HepG2 (cell line): ENCODE measurements at regions not wholly inside any gene's neighbourhood (a gene's known extent, or its start where the extent isn't known, plus 50 kb on each side); places are given as distances from the start of the nearest gene placed in this dataset.

Experiments
- ATAC-seq: fragments of 200-7000 bp; cut with Tn5 transposase; 3 replicates; pipeline ENCODE4 v1.9.1; 2020; ENCODE audit warnings: mild to moderate bottlenecking, moderate library complexity
- BruUV-seq: library from RNA; stranded (reverse); fragments of 400-500 nt; replicated peaks from 2 replicates; lab custom pipeline; 2021; lab: Mats Ljungman, UMichigan
- CTCF ChIA-PET: fragments of 300-600 bp; formaldehyde crosslinking; extraction: SDS; loops from one replicate; lab custom pipeline; 2021; ENCODE audit warnings: low total read pairs, inconsistent platforms, low intra/inter-chr PET ratio; lab: Yijun Ruan, JAX
- POLR2A ChIA-PET: fragments of 350-600 bp; sonication (Branson Sonifier 250); formaldehyde crosslinking; loops from one replicate; lab custom pipeline; 2020; ENCODE audit warnings: antibody characterized with exemption, inconsistent platforms; lab: Yijun Ruan, JAX
- DNase-seq: peaks from one replicate; pipeline ENCODE4 v3.0.0-alpha.2; 2015; ENCODE audit warnings: low spot score
- FAIRE-seq: peaks from 3 replicates; lab custom pipeline; 2011; peaks lifted over from hg19 to GRCh38; lab: Jason Lieb, UNC
- H2AFZ ChIP-seq: one replicate; pipeline ENCODE4 v1.6.1; 2011; ENCODE audit warnings: low read length, inconsistent platforms
- H3K27ac ChIP-seq: fragments of 300-600 bp; 3 replicates; pipeline ENCODE4 v1.8.0; 2011; ENCODE audit warnings: mixed run types, mild to moderate bottlenecking, mixed read lengths, low read length, inconsistent platforms; ENCODE audit not compliant: insufficient read depth; ENCODE audit errors: extremely low read length
- H3K27me3 ChIP-seq, 2 experiments: fragments of 200-600 bp in 1 of 2; 2 replicates in 1 of 2; 3 replicates in 1 of 2; pipeline versions ENCODE4 v1.6.0 to v1.8.0; 2011; ENCODE audit warnings: low read length in 2 of 2, mild to moderate bottlenecking in 2 of 2, moderate library complexity in 2 of 2, inconsistent platforms in 1 of 2; ENCODE audit not compliant: insufficient read depth in 2 of 2, control insufficient read depth in 1 of 2
- H3K36me3 ChIP-seq, 2 experiments: fragments of 200-600 bp in 1 of 2; replicated peaks in 1 of 2; 2 replicates in 1 of 2; 3 replicates in 1 of 2; pipeline versions ENCODE4 v1.5.1 to v1.8.0; 2011; ENCODE audit warnings: low read length in 2 of 2, inconsistent platforms in 1 of 2; ENCODE audit not compliant: insufficient read depth in 2 of 2, control insufficient read depth in 1 of 2
- H3K4me1 ChIP-seq: 2 replicates; pipeline ENCODE4 v1.5.1; 2012; ENCODE audit warnings: low read length, inconsistent platforms; ENCODE audit not compliant: insufficient read depth
- H3K4me2 ChIP-seq: 2 replicates; pipeline ENCODE4 v1.6.0; 2011; ENCODE audit warnings: low read depth, low read length, inconsistent platforms
- H3K4me3 ChIP-seq, 3 experiments: fragments of 200-600 bp in 1 of 3; sonication (generic), shearing (Covaris generic) in 1 of 3; replicated peaks in 1 of 3; 2 replicates each; pipeline ENCODE4 v1.5.1; 2011 to 2016; ENCODE audit warnings: low read length in 3 of 3, inconsistent platforms in 2 of 3, low read depth in 2 of 3, mild to moderate bottlenecking in 2 of 3, control low read depth in 1 of 3, mixed read lengths in 1 of 3; ENCODE audit not compliant: insufficient read depth in 1 of 3
- H3K79me2 ChIP-seq: one replicate; pipeline ENCODE4 v1.6.1; 2011; ENCODE audit warnings: low read length, inconsistent platforms; ENCODE audit not compliant: insufficient read depth
- H3K9ac ChIP-seq: 2 replicates; pipeline ENCODE4 v1.6.0; 2011; ENCODE audit warnings: mild to moderate bottlenecking, low read depth, low read length, inconsistent platforms; ENCODE audit not compliant: insufficient read depth
- H3K9me3 ChIP-seq: 2 replicates; pipeline ENCODE4 v1.5.1; 2012; ENCODE audit warnings: mild to moderate bottlenecking, low read length
- H4K20me1 ChIP-seq: 2 replicates; pipeline ENCODE4 v1.6.0; 2011; ENCODE audit warnings: inconsistent platforms, mild to moderate bottlenecking, low read length, moderate library complexity; ENCODE audit not compliant: insufficient read depth
- AGO2 ChIP-seq: fragments of 200-400 bp; formaldehyde crosslinking; optimal IDR thresholded peaks from 2 replicates; pipeline ENCODE3; 2017; ENCODE audit warnings: mild to moderate bottlenecking, low read depth, low read length, moderate library complexity
- BCL3 ChIP-seq: sonication (generic); formaldehyde crosslinking; IDR thresholded peaks from 2 replicates; pipeline ENCODE4 v1.5.1; 2020; ENCODE audit warnings: mild to moderate bottlenecking, missing genetic modification reagents, moderate library complexity
- CHCHD3 ChIP-seq: sonication (generic); formaldehyde crosslinking; IDR thresholded peaks from 2 replicates; pipeline ENCODE4 v1.8.0; 2022; ENCODE audit warnings: mild to moderate bottlenecking, missing genetic modification reagents, moderate library complexity
- SOX13 ChIP-seq, 3 experiments: fragments of 450-650 bp in 1 of 3; sonication (generic) in 1 of 3; formaldehyde crosslinking in 1 of 3; IDR thresholded peaks in 2 of 3; conservative IDR thresholded peaks in 1 of 3; 2 replicates each; pipeline versions ENCODE4 v1.5.0 to v1.6.1; 2016 to 2020; ENCODE audit warnings: antibody characterized with exemption in 1 of 3, mild to moderate bottlenecking in 1 of 3, missing compliant biosample characterization in 1 of 3, missing genetic modification reagents in 1 of 3, moderate library complexity in 1 of 3
- SP4 ChIP-seq: sonication (generic); formaldehyde crosslinking; IDR thresholded peaks from 2 replicates; pipeline ENCODE4 v1.8.1; 2023; ENCODE audit warnings: mild to moderate bottlenecking, missing genetic modification reagents
- TRIM22 ChIP-seq: fragments of 450-650 bp; IDR thresholded peaks from 2 replicates; pipeline ENCODE4 v1.6.1; 2017
- ZNF292 ChIP-seq: sonication (generic); formaldehyde crosslinking; IDR thresholded peaks from 2 replicates; pipeline ENCODE4 v1.8.1; 2022; ENCODE audit warnings: mild to moderate bottlenecking, low read depth, missing genetic modification reagents, borderline replicate concordance
- ZNF432 ChIP-seq: sonication (generic); formaldehyde crosslinking; IDR thresholded peaks from 2 replicates; pipeline ENCODE4 v1.5.0; 2020; ENCODE audit warnings: missing genetic modification reagents, mild to moderate bottlenecking, borderline replicate concordance
- ZNF672 ChIP-seq: sonication (generic); formaldehyde crosslinking; IDR thresholded peaks from 2 replicates; pipeline ENCODE4 v1.8.1; 2022; ENCODE audit warnings: missing genetic modification reagents
- WGBS: methylation state at CpG from one replicate; pipeline ENCODE4 v1.1.6; 2017; ENCODE audit warnings: low lambda C conversion rate; 5-methylcytosine and 5-hydroxymethylcytosine counted together
- in situ Hi-C: cut with HindIII; loops from 2 replicates; pipeline ENCODE4 v1.10.0; 2017; ENCODE audit warnings: low pct_unique_long_range_greater_than_20kb; ENCODE audit not compliant: extremely low pct_ligation_motif_present
- intact Hi-C: fragments of 100-400 bp; cut with micrococcal nuclease; formaldehyde crosslinking; loops from one replicate; pipeline ENCODE4 v1.10.0; 2022; ENCODE audit not compliant: unreplicated experiment

- intact Hi-C loops (no loop called here), in situ Hi-C loops (no loop called here)
- no peak overlapping the region for H3K9ac ChIP-seq
- H3K4me2 ChIP-seq: no peak overlapping the region
- WGBS: 34% methylated on average over 3 of the region's 3 CpGs
- no peak overlapping the region for H3K4me3 ChIP-seq
- no peak for FAIRE-seq
- no peak overlapping the region for H3K27ac ChIP-seq
- no peaks in the 10 kb centered on the region for H3K27me3 ChIP-seq
- ChIA-PET CTCF (no interaction called here), POLR2A (no interaction called here)
- H2AFZ ChIP-seq: no peak overlapping the region
- peaks cover 12% of the 10 kb centered on the region; the same call in 1 of the 2 replicates for H3K9me3 ChIP-seq
- H3K79me2 ChIP-seq: no peaks in the 10 kb centered on the region
- no peaks in the 10 kb centered on the region for H3K4me1 ChIP-seq
- no TSS peak for BruUV-seq
- no peak for DNase-seq
- no peaks in the 10 kb centered on the region for H3K36me3 ChIP-seq
- no peaks in the 10 kb centered on the region for H4K20me1 ChIP-seq
- no peak for ATAC-seq
- TF ChIP-seq BCL3 (CRISPR knock-in tag) (no peak), SP4 (CRISPR knock-in tag) (no peak), ZNF672 (no peak), CHCHD3 (CRISPR knock-in tag) (no peak), ZNF432 (CRISPR knock-in tag) (no peak), SOX13 (IDR thresholded peaks at IDR 0.05) (no peak), SOX13 (CRISPR knock-in tag; conservative IDR thresholded peaks at IDR 0.05 in 1 of 2, IDR thresholded peaks at IDR 0.05 in 1 of 2) (no peak), AGO2 (no peak), TRIM22 (no peak), ZNF292 (CRISPR knock-in tag) (no peak)
These were observed 163.7 kb downstream of the ARL4A start for GRCh38 chr7:12851142-12851541.
